Right atrium auricular region (tissue), 2 donors: ENCODE measurements at regions not wholly inside any gene's neighbourhood (a gene's known extent, or its start where the extent isn't known, plus 50 kb on each side); places are given as distances from the start of the nearest gene placed in this dataset.

Experiments used
- DNase-seq: peaks from one replicate; pipeline ENCODE4 v3.0.0-alpha.2; 2019; ENCODE audit warnings: low spot score
- H3K27ac ChIP-seq, 2 donors: fragments of 200-600 bp; sonication (generic); 1 replicate in 1 of 2; 2 replicates in 1 of 2; pipeline ENCODE4 v1.5.1; 2016 to 2019
- H3K27me3 ChIP-seq, 2 donors: fragments of 200-600 bp; sonication (generic); one replicate each; pipeline versions ENCODE4 v1.5.1 to v1.6.0; 2017 to 2019
- H3K36me3 ChIP-seq: fragments of 200-600 bp; sonication (generic); one replicate; pipeline ENCODE4 v1.5.1; 2016
- H3K4me1 ChIP-seq, 2 donors: fragments of 200-600 bp; sonication (generic); one replicate each; pipeline versions ENCODE4 v1.5.1 to v1.6.0; 2017 to 2019
- H3K4me3 ChIP-seq, 2 donors: fragments of 200-600 bp; sonication (generic); 1 replicate in 1 of 2; 2 replicates in 1 of 2; pipeline ENCODE4 v1.5.1; 2017 to 2019; ENCODE audit warnings: mild to moderate bottlenecking in 1 of 2, moderate library complexity in 1 of 2
- H3K9me3 ChIP-seq, 2 donors: fragments of 200-600 bp; sonication (generic); one replicate each; pipeline ENCODE4 v1.5.1; 2019
- TF ChIP-seq, protein P1 (sequence below), 2 donors: fragments of 200-600 bp; sonication (generic); IDR thresholded peaks; one replicate each; pipeline ENCODE4 v1.5.1; 2019; ENCODE audit warnings: antibody characterized with exemption in 2 of 2

DNA sequence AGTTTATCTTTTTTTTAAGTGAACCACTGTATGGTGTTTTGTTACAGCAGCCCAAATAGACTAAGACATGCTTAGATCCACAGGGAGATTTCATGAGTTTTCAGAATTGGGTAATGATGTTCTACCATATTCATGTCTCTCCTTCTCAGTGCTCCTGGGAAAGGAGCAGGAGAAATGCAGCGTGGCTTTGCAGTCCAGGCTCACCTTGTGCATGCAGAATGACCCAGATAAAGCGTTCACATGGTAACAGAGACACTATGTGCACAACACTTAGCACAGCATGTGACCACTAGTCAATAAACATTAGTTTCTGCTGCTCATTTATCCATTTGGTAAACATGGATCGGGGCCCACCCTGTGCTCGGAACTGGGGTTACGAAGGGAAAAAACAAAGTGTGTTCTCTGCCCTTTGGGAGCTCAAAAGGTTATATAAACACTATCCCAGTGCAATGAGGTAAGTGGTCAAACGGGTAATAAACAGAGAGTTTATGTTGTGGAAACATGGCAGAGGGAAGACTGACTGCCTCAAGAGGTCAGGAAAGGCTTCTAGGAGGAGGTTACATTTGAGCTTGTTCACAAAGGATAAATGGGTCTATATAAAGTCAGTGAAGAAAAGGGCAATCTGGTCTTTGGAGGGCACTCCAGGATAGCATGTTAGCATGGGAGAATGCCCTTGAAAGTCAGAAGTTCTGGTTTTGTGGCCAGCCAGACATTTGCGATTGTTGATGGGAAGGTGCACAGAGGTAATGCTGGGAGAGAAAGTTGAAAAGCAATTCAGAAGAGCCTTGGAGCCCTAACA is 299.2 kb downstream of the TDRD15 start:
- Histone ChIP-seq H3K36me3 (no peaks in the 10 kb centered on the region), H3K9me3 (no peaks in the 10 kb centered on the region), H3K27me3 (no peaks in the 10 kb centered on the region), H3K4me3 (no peak overlapping the region), H3K4me1 (no peaks in the 10 kb centered on the region), H3K27ac (no peak overlapping the region)
- TF ChIP-seq, protein P1, sequence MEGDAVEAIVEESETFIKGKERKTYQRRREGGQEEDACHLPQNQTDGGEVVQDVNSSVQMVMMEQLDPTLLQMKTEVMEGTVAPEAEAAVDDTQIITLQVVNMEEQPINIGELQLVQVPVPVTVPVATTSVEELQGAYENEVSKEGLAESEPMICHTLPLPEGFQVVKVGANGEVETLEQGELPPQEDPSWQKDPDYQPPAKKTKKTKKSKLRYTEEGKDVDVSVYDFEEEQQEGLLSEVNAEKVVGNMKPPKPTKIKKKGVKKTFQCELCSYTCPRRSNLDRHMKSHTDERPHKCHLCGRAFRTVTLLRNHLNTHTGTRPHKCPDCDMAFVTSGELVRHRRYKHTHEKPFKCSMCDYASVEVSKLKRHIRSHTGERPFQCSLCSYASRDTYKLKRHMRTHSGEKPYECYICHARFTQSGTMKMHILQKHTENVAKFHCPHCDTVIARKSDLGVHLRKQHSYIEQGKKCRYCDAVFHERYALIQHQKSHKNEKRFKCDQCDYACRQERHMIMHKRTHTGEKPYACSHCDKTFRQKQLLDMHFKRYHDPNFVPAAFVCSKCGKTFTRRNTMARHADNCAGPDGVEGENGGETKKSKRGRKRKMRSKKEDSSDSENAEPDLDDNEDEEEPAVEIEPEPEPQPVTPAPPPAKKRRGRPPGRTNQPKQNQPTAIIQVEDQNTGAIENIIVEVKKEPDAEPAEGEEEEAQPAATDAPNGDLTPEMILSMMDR (IDR thresholded peaks at IDR 0.05): no peak
- DNase-seq: no peak

DNA sequence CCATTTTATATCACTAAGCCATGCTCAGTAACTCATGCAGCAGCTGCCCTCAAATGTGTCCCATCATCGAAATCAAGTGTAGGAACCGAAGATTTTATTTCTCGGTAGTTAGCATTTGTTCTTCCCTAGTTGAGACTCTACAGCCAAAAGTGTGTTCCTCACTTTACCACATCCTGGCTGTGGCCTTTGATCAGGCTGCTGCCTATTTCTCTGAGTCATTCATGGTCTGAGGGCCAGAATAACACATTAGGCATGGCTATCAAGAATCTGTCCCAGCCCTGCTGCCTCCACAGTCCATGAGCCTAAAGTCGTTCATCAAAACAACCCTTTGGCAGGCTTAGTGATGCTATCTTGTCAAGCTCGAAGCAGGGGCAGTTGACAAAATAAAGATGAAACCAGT is 300.1 kb downstream of the TDRD15 start:
- Histone ChIP-seq H3K4me1 (no peaks in the 10 kb centered on the region), H3K4me3 (no peak overlapping the region), H3K27ac (no peak overlapping the region), H3K27me3 (no peaks in the 10 kb centered on the region), H3K36me3 (no peaks in the 10 kb centered on the region), H3K9me3 (no peaks in the 10 kb centered on the region)
- no peak for DNase-seq
- TF ChIP-seq, protein P1 (IDR thresholded peaks at IDR 0.05): no peak

- Histone ChIP-seq H3K36me3 (no peaks in the 10 kb centered on the region), H3K27me3 (no peaks in the 10 kb centered on the region), H3K4me1 (no peaks in the 10 kb centered on the region), H3K4me3 (no peak overlapping the region), H3K9me3 (no peaks in the 10 kb centered on the region), H3K27ac (no peak overlapping the region)
- TF ChIP-seq, protein P1 (IDR thresholded peaks at IDR 0.05): no peak
- DNase-seq: no peak
Observed at GRCh38 chr2:21424375-21424774, 300.6 kb downstream of the TDRD15 start.

DNA sequence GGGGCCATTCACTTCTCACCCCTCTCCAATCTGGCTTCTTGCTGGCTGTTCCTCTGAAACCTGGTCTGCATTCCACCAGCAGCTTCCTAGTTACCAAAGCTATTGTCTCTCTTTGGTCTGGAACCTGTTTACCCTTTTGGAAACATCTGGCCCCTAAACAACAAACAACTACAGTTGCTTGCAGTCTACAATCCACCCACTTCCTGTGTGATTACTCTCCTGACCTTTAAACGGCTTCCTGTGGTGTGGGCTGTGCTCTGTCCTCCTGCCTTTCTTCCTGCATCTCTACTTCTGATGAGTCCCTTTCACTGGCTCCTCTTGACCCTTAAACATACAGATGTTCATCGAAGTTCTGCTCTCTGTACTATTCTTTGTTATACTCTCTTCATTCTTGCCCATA is 303.8 kb downstream of the TDRD15 start:
- Histone ChIP-seq H3K27ac (no peak overlapping the region), H3K4me3 (no peak overlapping the region), H3K36me3 (no peaks in the 10 kb centered on the region), H3K4me1 (no peaks in the 10 kb centered on the region), H3K27me3 (no peaks in the 10 kb centered on the region), H3K9me3 (no peaks in the 10 kb centered on the region)
- TF ChIP-seq, protein P1 (IDR thresholded peaks at IDR 0.05): no peak
- no peak for DNase-seq

DNA sequence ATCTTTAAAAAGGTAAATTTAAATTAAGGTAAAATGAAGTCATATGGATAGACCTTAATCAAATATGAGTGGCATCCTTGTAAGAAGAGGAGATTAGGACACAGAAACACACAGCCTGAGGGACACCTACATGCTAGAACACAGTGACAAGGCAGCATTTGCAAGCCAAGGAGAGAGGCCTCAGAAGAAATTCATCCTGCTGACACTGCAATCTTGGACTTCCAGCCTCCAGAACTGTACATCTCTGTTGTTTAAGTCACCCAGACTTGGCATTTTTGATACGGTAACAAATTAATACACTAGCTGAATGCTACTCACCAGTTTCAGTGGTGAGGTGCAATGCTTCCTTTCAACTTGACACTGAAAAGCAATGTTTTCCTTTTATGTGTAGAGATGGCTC is 305.0 kb downstream of the TDRD15 start:
- H3K27me3 ChIP-seq: no peaks in the 10 kb centered on the region
- no peak overlapping the region for H3K4me3 ChIP-seq
- TF ChIP-seq, protein P1 (IDR thresholded peaks at IDR 0.05): no peak
- no peak for DNase-seq
- H3K36me3 ChIP-seq: no peaks in the 10 kb centered on the region
- H3K27ac ChIP-seq: no peak overlapping the region
- no peaks in the 10 kb centered on the region for H3K9me3 ChIP-seq
- no peaks in the 10 kb centered on the region for H3K4me1 ChIP-seq

GRCh38 chr2:21429747-21430146 is 306.0 kb downstream of the TDRD15 start:
- H3K4me3 ChIP-seq: no peak overlapping the region
- TF ChIP-seq, protein P1 (IDR thresholded peaks at IDR 0.05): no peak
- H3K27ac ChIP-seq: no peak overlapping the region
- H3K4me1 ChIP-seq: no peaks in the 10 kb centered on the region
- DNase-seq: no peak
- H3K36me3 ChIP-seq: no peaks in the 10 kb centered on the region
- H3K9me3 ChIP-seq: no peaks in the 10 kb centered on the region
- H3K27me3 ChIP-seq: no peaks in the 10 kb centered on the region
